ENCODE measurements at regions not wholly inside any gene's neighbourhood (a gene's known extent, or its start where the extent isn't known, plus 50 kb on each side); places are given as distances from the start of the nearest gene placed in this dataset.

- TF ChIP-seq CTCF (IDR thresholded peaks at IDR 0.05) = no peak
- TF ChIP-seq ZFX (IDR thresholded peaks at IDR 0.05; ENCODE audit: borderline replicate concordance) = no peak
These were observed 230.3 kb upstream of the USP24 start for GRCh38 chr1:55445416-55445815.

All from 22Rv1 (cell line).